KMS-11 (cell line): ENCODE measurements at regions not wholly inside any gene's neighbourhood (a gene's known extent, or its start where the extent isn't known, plus 50 kb on each side); places are given as distances from the start of the nearest gene placed in this dataset.

Source experiments
- H2AFZ ChIP-seq: fragments of 200-600 bp; sonication (generic); 2 replicates; pipeline ENCODE4 v1.6.1; 2016; ENCODE audit warnings: antibody characterized with exemption, mixed run types, low read depth
- H3K27ac ChIP-seq: fragments of 200-600 bp; sonication (generic); 2 replicates; pipeline ENCODE4 v1.6.1; 2016; ENCODE audit warnings: mild to moderate bottlenecking, mixed run types
- H3K27me3 ChIP-seq: fragments of 200-600 bp; sonication (generic); 2 replicates; pipeline ENCODE4 v1.6.1; 2017; ENCODE audit warnings: mild to moderate bottlenecking, low read depth, mixed run types, moderate library complexity; ENCODE audit not compliant: insufficient read depth
- H3K36me3 ChIP-seq: fragments of 200-600 bp; sonication (generic); 2 replicates; pipeline ENCODE4 v1.6.1; 2017; ENCODE audit warnings: mild to moderate bottlenecking, mixed run types; ENCODE audit not compliant: insufficient read depth
- H3K4me1 ChIP-seq: fragments of 200-600 bp; sonication (generic); 2 replicates; pipeline ENCODE4 v1.6.1; 2016; ENCODE audit warnings: mild to moderate bottlenecking, low read depth, mixed run types; ENCODE audit not compliant: poor library complexity, severe bottlenecking
- H3K4me2 ChIP-seq: fragments of 200-600 bp; sonication (generic); 2 replicates; pipeline ENCODE4 v1.7.0; 2016; ENCODE audit warnings: mild to moderate bottlenecking, mixed run types
- H3K4me3 ChIP-seq: fragments of 200-600 bp; sonication (generic); IDR thresholded peaks from 2 replicates; pipeline ENCODE4 v1.6.1; 2017; ENCODE audit warnings: low read depth, low read length, mixed read lengths; ENCODE audit not compliant: insufficient read depth
- H3K79me2 ChIP-seq: fragments of 200-600 bp; sonication (generic); 2 replicates; pipeline ENCODE4 v1.6.1; 2016; ENCODE audit warnings: low read depth, mixed run types; ENCODE audit not compliant: insufficient read depth
- H3K9ac ChIP-seq: fragments of 200-600 bp; sonication (generic); 2 replicates; pipeline ENCODE4 v1.6.1; 2016; ENCODE audit warnings: mild to moderate bottlenecking, mixed run types
- H4K20me1 ChIP-seq: fragments of 200-600 bp; sonication (generic); 2 replicates; pipeline ENCODE4 v1.6.1; 2016; ENCODE audit warnings: mild to moderate bottlenecking, mixed run types; ENCODE audit not compliant: insufficient read depth
- TF ChIP-seq, protein P1 (sequence below): fragments of 200-600 bp; sonication (generic); conservative IDR thresholded peaks from 2 replicates; pipeline ENCODE4 v1.6.1; 2017; ENCODE audit warnings: low read depth, mild to moderate bottlenecking, antibody characterized with exemption, low read length, moderate library complexity, mixed read lengths

GRCh38 chr7:33776788-33777187 is 128.6 kb upstream of the BMPER start:
- TF ChIP-seq, protein P1, sequence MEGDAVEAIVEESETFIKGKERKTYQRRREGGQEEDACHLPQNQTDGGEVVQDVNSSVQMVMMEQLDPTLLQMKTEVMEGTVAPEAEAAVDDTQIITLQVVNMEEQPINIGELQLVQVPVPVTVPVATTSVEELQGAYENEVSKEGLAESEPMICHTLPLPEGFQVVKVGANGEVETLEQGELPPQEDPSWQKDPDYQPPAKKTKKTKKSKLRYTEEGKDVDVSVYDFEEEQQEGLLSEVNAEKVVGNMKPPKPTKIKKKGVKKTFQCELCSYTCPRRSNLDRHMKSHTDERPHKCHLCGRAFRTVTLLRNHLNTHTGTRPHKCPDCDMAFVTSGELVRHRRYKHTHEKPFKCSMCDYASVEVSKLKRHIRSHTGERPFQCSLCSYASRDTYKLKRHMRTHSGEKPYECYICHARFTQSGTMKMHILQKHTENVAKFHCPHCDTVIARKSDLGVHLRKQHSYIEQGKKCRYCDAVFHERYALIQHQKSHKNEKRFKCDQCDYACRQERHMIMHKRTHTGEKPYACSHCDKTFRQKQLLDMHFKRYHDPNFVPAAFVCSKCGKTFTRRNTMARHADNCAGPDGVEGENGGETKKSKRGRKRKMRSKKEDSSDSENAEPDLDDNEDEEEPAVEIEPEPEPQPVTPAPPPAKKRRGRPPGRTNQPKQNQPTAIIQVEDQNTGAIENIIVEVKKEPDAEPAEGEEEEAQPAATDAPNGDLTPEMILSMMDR: no peak
- H3K4me2 ChIP-seq: no peak overlapping the region
- no peaks in the 10 kb centered on the region for H3K27me3 ChIP-seq
- no peak overlapping the region for H3K9ac ChIP-seq
- no peak overlapping the region for H3K27ac ChIP-seq
- H4K20me1 ChIP-seq: no peaks in the 10 kb centered on the region
- no peak overlapping the region for H2AFZ ChIP-seq
- no peak overlapping the region for H3K4me3 ChIP-seq
- no peaks in the 10 kb centered on the region for H3K79me2 ChIP-seq
- H3K4me1 ChIP-seq: no peaks in the 10 kb centered on the region
- no peaks in the 10 kb centered on the region for H3K36me3 ChIP-seq

- Histone ChIP-seq H3K4me2 (no peak overlapping the region), H3K36me3 (no peaks in the 10 kb centered on the region), H3K4me1 (no peaks in the 10 kb centered on the region), H3K9ac (no peak overlapping the region), H3K27ac (no peak overlapping the region), H2AFZ (no peak overlapping the region), H3K4me3 (no peak overlapping the region), H3K27me3 (no peaks in the 10 kb centered on the region), H3K79me2 (no peaks in the 10 kb centered on the region), H4K20me1 (no peaks in the 10 kb centered on the region)
- TF ChIP-seq, protein P1: no peak
Measured at GRCh38 chr7:33778195-33778594, 127.1 kb upstream of the BMPER start.

DNA sequence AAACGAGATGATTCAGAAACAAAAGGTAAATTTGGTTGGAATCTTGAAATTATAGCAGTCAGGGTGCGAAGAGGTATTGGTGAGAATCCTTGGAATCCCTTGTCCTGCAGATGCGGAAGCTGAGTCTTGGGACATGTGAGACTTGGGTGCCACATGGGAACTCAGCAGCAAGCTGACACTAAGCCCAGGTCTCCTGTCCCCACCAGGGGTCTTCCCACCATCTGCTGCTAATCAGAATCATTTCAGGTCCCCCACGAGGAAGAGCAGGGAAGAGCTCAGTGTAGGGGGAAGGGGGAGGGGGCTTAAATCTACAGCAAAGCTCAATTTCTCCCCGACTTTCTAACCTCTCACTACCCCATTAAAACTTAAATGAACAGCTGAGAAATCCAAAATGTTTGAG is 126.1 kb upstream of the BMPER start:
- TF ChIP-seq, protein P1: no peak
- Histone ChIP-seq H3K27ac (no peak overlapping the region), H3K4me2 (no peak overlapping the region), H2AFZ (no peak overlapping the region), H3K4me1 (no peaks in the 10 kb centered on the region), H4K20me1 (no peaks in the 10 kb centered on the region), H3K79me2 (no peaks in the 10 kb centered on the region), H3K9ac (no peak overlapping the region), H3K36me3 (no peaks in the 10 kb centered on the region), H3K27me3 (no peaks in the 10 kb centered on the region), H3K4me3 (no peak overlapping the region)

DNA sequence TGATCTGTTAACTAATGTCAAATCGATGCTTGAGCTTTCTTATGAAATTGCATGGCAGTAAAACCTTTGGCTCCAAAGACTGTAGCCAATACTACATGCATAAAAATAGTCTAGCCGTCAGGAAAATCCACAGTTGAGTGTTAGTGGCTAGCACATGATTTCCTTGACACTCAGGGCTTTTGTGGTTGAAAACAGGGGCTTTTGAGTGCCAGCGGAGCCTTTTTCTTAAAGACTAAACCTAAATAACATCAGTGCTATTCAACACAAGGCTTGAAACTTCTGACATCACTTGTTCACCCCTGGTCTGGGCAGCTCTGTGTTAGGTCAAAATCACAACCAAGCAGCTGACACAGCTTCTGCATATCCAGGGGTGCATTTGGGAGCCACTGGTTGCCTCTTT is 124.2 kb upstream of the BMPER start:
- Histone ChIP-seq H2AFZ (no peak overlapping the region), H3K4me2 (no peak overlapping the region), H3K4me1 (no peaks in the 10 kb centered on the region), H4K20me1 (no peaks in the 10 kb centered on the region), H3K9ac (no peak overlapping the region), H3K36me3 (no peaks in the 10 kb centered on the region), H3K27me3 (no peaks in the 10 kb centered on the region), H3K79me2 (no peaks in the 10 kb centered on the region), H3K27ac (no peak overlapping the region), H3K4me3 (no peak overlapping the region)
- TF ChIP-seq, protein P1: no peak

DNA sequence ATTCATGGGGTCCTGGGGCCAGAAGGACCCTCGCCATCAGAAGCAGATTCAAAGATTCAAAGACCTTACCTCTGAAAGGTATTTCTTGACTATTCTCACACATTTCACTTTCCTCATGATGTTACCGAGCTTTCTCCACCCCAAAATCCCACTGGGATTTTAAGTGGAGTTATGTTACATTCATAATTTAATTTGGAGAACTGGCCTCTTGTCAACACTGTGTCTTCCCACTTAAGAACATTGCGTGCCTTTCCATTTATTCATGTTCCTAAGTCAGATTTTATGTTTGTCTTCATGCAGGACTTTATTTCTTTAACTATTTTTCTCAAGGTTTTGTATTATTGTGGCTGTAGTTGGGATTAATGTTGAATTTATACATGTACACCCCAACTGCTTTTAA is 123.5 kb upstream of the BMPER start:
- TF ChIP-seq, protein P1: no peak
- H3K27me3 ChIP-seq: no peaks in the 10 kb centered on the region
- no peaks in the 10 kb centered on the region for H3K79me2 ChIP-seq
- H3K27ac ChIP-seq: no peak overlapping the region
- no peaks in the 10 kb centered on the region for H3K36me3 ChIP-seq
- no peak overlapping the region for H3K9ac ChIP-seq
- H3K4me2 ChIP-seq: no peak overlapping the region
- H3K4me1 ChIP-seq: no peaks in the 10 kb centered on the region
- no peak overlapping the region for H2AFZ ChIP-seq
- H3K4me3 ChIP-seq: no peak overlapping the region
- H4K20me1 ChIP-seq: no peaks in the 10 kb centered on the region
